ENCODE measurements at regions not wholly inside any gene's neighbourhood (a gene's known extent, or its start where the extent isn't known, plus 50 kb on each side); places are given as distances from the start of the nearest gene placed in this dataset.

DNA sequence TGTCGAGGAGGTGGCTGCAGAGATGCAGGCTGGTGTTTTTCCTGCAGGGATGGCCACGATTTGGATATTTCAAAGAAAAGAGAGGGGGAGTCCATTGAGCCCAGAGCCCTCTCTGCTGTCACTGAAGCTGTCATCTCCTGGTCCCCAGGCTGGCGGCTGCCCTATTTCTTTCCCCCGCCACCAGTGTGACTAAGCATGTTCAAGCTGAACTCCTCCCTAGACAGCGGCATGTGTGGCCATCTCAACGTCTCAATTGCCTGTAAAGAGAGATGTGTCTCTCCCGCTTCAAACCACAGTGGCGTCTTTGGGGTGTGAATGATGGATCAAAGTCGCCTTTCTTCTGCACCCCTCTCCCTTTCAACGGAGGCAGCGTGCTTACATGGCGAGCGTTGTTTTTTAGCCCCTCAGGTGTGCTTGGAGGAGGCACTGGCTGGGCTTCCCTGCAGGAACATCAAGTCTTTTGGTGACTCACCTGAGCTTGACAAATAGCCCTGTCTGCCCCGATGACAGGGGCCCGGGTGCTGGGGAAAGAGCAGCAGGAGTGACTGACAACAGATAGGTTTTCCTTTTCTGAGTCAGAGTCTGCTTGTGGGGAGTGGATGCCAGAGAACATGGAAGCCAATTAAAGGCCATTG, 346.4 kb upstream of the AJAP1 start:
- H3K36me3 Mint-ChIP-seq (ENCODE audit: low read depth), result no peaks in the 10 kb centered on the region
- H3K9me3 Mint-ChIP-seq, result peaks cover 4% of the 10 kb centered on the region
- H3K4me1 Mint-ChIP-seq (ENCODE audit: low read depth), result no peaks in the 10 kb centered on the region
- H3K27ac Mint-ChIP-seq, result no peak overlapping the region
- H3K27me3 Mint-ChIP-seq, result peaks cover 3% of the 10 kb centered on the region
- no peak overlapping the region for H3K4me3 Mint-ChIP-seq

DNA sequence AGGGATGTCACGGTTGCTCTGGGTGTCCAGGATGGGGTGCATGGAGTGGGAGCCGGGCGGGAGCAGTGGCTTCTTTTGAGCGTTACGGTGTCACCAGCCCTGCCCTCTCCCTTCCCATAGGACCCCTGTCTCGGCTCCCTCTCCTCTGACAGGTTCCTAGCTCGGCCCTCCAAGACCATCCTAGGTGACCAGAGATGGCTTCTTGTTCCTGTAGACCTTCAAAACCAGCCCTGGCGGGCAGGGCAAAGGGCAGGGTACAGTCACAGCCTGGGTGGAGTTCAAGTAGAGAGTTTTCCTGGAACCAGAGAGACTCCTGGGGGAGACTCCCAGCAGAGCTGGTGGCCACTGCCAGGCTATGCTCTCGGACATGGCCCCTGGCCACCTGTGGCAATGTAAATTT, 345.6 kb upstream of the AJAP1 start:
- no peaks in the 10 kb centered on the region for H3K4me1 Mint-ChIP-seq (ENCODE audit: low read depth)
- no peaks in the 10 kb centered on the region for H3K36me3 Mint-ChIP-seq (ENCODE audit: low read depth)
- no peaks in the 10 kb centered on the region for H3K9me3 Mint-ChIP-seq
- no peak overlapping the region for H3K4me3 Mint-ChIP-seq
- peaks cover 3% of the 10 kb centered on the region for H3K27me3 Mint-ChIP-seq
- H3K27ac Mint-ChIP-seq, result no peak overlapping the region

DNA sequence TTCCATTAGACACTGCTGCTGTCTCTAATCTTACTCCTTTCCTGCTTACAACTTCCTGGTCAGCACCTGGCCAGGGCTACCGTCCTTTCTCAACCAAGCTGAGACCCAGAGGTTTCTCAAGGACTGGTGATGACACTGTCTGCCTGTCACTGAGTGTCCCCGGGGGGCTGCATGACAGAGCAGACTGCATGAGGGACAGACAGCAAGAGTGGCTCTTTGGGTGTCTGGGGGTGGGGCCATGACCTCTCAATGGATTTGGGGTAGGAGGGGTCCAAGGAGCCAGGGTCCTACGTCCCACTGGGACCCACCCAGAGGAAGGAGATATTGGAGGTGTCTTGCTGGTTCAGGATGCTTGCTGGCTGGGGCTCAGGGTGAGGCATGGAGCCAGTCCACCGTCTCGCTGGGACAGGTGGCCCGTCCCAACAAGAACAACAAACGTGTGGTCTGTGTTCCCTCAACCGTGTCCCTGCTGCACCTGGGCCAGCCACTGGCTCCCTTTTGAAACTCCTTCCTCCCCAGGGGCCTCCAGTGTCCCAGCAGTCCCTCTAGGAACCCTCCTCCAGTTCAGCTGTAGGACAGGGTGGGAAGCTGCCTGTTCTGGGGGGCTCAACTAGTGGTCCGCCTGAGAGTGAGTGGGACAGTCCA, 344.6 kb upstream of the AJAP1 start:
- Mint-ChIP-seq H3K9me3 (peaks cover 4% of the 10 kb centered on the region), H3K27ac (no peak overlapping the region), H3K4me3 (no peak overlapping the region), H3K27me3 (peaks cover 3% of the 10 kb centered on the region), H3K4me1 (ENCODE audit: low read depth) (no peaks in the 10 kb centered on the region), H3K36me3 (ENCODE audit: low read depth) (no peaks in the 10 kb centered on the region)

DNA sequence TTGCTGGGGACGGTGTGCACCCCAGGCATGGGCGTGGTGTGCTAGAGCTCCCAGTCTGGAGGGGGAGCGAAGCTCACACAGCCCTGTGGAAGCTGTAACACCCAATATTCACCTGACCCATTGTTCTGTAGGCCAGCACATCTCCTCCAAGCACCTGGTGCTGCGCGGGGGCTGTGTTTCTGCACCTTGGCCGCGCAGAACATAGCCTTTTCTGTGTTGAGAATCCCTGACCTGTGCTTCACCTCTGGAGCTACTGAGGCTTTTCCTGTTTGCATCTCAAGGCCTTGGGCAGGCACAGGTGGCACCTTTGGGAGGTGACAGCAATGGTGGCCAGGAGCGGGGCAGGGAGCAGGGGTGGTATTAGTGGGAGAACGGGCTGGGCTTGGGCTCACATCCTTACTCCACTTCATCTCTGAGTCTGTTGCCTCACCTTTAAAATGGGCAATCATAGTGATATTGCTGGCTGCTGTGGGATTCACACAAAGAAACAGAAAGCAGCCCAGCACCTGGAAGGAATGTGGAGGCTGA, 343.9 kb upstream of the AJAP1 start:
- Mint-ChIP-seq H3K9me3 (peaks cover 10% of the 10 kb centered on the region), H3K4me3 (no peak overlapping the region), H3K27me3 (peaks cover 3% of the 10 kb centered on the region), H3K36me3 (ENCODE audit: low read depth) (no peaks in the 10 kb centered on the region), H3K4me1 (ENCODE audit: low read depth) (no peaks in the 10 kb centered on the region), H3K27ac (no peak overlapping the region)

DNA sequence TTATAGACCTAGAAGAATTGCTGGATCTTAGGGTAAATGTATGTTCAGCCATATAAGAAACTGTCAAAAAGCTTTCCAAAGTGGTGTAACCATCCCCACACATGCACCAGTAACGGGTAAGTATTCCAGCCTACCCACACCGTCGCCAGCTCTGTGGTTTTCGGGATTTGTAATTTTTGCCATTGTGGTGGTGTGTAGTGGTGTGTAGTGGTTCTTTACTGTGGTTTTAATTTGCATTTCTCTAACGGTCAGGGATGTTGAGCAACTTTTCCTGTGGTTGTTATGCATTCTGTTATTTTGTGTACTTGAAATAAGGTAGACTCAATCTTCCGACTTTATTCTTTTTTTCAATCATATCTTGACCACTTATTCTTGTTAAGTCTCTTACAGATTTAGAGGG, 342.4 kb upstream of the AJAP1 start:
- Mint-ChIP-seq H3K27ac (no peak overlapping the region), H3K4me1 (ENCODE audit: low read depth) (no peaks in the 10 kb centered on the region), H3K36me3 (ENCODE audit: low read depth) (no peaks in the 10 kb centered on the region), H3K4me3 (no peak overlapping the region), H3K9me3 (peaks cover 15% of the 10 kb centered on the region), H3K27me3 (peaks cover 3% of the 10 kb centered on the region)

GRCh38 chr1:4315202-4315601, 339.2 kb upstream of the AJAP1 start:
- no peak overlapping the region for H3K27ac Mint-ChIP-seq
- H3K36me3 Mint-ChIP-seq (ENCODE audit: low read depth), result no peaks in the 10 kb centered on the region
- no peaks in the 10 kb centered on the region for H3K4me1 Mint-ChIP-seq (ENCODE audit: low read depth)
- peaks cover 3% of the 10 kb centered on the region for H3K27me3 Mint-ChIP-seq
- peaks cover 15% of the 10 kb centered on the region for H3K9me3 Mint-ChIP-seq
- H3K4me3 Mint-ChIP-seq, result no peak overlapping the region

- no peaks in the 10 kb centered on the region for H3K36me3 Mint-ChIP-seq (ENCODE audit: low read depth)
- H3K4me1 Mint-ChIP-seq (ENCODE audit: low read depth), result no peaks in the 10 kb centered on the region
- H3K27me3 Mint-ChIP-seq, result peaks cover 3% of the 10 kb centered on the region
- no peak overlapping the region for H3K4me3 Mint-ChIP-seq
- no peak overlapping the region for H3K27ac Mint-ChIP-seq
- peaks cover 20% of the 10 kb centered on the region for H3K9me3 Mint-ChIP-seq
Measured at GRCh38 chr1:4317207-4317606, 337.2 kb upstream of the AJAP1 start.

DNA sequence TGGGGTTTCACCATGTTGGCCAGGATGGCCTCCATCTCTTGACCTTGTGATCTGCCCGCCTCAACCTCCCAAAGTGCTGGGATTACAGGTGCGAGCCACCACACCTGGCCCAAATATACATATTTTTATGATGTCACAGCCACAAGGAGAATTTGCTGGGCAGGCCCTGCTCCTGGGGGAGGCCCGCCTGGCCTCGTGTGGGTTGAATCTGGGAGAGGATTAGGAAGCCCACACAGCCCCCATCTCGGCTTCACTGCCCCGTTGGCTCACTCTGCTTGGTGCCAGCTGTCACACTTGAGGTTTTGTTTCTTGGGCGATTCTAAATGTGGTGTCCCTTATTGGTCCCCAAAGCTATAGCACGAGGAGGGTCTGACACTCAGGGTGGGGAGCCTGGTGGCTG, 335.7 kb upstream of the AJAP1 start:
- no peak overlapping the region for H3K27ac Mint-ChIP-seq
- H3K36me3 Mint-ChIP-seq (ENCODE audit: low read depth), result no peaks in the 10 kb centered on the region
- peaks cover 3% of the 10 kb centered on the region for H3K27me3 Mint-ChIP-seq
- no peaks in the 10 kb centered on the region for H3K4me1 Mint-ChIP-seq (ENCODE audit: low read depth)
- peaks cover 20% of the 10 kb centered on the region for H3K9me3 Mint-ChIP-seq
- H3K4me3 Mint-ChIP-seq, result no peak overlapping the region

- Mint-ChIP-seq H3K4me1 (ENCODE audit: low read depth) (no peaks in the 10 kb centered on the region), H3K4me3 (no peak overlapping the region), H3K36me3 (ENCODE audit: low read depth) (no peaks in the 10 kb centered on the region), H3K9me3 (peaks cover 19% of the 10 kb centered on the region), H3K27ac (no peak overlapping the region), H3K27me3 (peaks cover 3% of the 10 kb centered on the region)
Measured at GRCh38 chr1:4319496-4319895, 334.9 kb upstream of the AJAP1 start.

GRCh38 chr1:4322881-4323280, 331.5 kb upstream of the AJAP1 start:
- no peaks in the 10 kb centered on the region for H3K4me1 Mint-ChIP-seq (ENCODE audit: low read depth)
- H3K27ac Mint-ChIP-seq, result no peak overlapping the region
- no peak overlapping the region for H3K4me3 Mint-ChIP-seq
- no peaks in the 10 kb centered on the region for H3K36me3 Mint-ChIP-seq (ENCODE audit: low read depth)
- no peaks in the 10 kb centered on the region for H3K27me3 Mint-ChIP-seq
- H3K9me3 Mint-ChIP-seq, result peaks cover 6% of the 10 kb centered on the region

DNA sequence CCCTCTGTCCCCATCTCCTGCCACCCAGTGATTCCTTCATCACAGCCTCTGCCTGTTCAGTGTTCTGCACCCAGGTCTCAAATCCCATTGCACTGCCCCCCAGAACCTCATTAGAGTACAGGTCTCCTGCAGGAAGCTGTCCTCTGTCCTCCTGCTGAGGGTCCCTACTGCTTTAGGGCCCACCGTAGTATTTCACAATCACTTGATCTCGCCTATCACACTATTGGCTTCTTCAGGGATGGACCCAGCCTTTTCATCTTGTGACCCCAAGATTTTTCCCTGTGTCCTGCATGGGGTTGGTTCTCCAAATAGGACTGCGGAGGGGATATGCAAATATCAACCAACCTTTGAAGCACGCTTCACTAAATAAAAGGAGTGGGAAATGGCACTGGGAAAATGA, 331.1 kb upstream of the AJAP1 start:
- Mint-ChIP-seq H3K4me3 (no peak overlapping the region), H3K27me3 (no peaks in the 10 kb centered on the region), H3K9me3 (peaks cover 6% of the 10 kb centered on the region), H3K36me3 (ENCODE audit: low read depth) (no peaks in the 10 kb centered on the region), H3K27ac (no peak overlapping the region), H3K4me1 (ENCODE audit: low read depth) (no peaks in the 10 kb centered on the region)

- no peaks in the 10 kb centered on the region for H3K4me1 Mint-ChIP-seq (ENCODE audit: low read depth)
- no peaks in the 10 kb centered on the region for H3K36me3 Mint-ChIP-seq (ENCODE audit: low read depth)
- peaks cover 6% of the 10 kb centered on the region for H3K9me3 Mint-ChIP-seq
- H3K4me3 Mint-ChIP-seq, result no peak overlapping the region
- no peak overlapping the region for H3K27ac Mint-ChIP-seq
- H3K27me3 Mint-ChIP-seq, result no peaks in the 10 kb centered on the region
Measured at GRCh38 chr1:4324525-4324924, 329.9 kb upstream of the AJAP1 start.

GRCh38 chr1:4327142-4327541, 327.3 kb upstream of the AJAP1 start:
- H3K27me3 Mint-ChIP-seq, result peaks cover 9% of the 10 kb centered on the region

GRCh38 chr1:4328402-4329071, 325.9 kb upstream of the AJAP1 start:
- Mint-ChIP-seq H3K9me3 (no peaks in the 10 kb centered on the region), H3K4me1 (ENCODE audit: low read depth) (no peaks in the 10 kb centered on the region), H3K36me3 (ENCODE audit: low read depth) (no peaks in the 10 kb centered on the region), H3K4me3 (no peak overlapping the region), H3K27me3 (peaks cover 9% of the 10 kb centered on the region), H3K27ac (no peak overlapping the region)

More at GRCh38 chr1:4327142-4327541, 327.3 kb upstream of the AJAP1 start:
- Mint-ChIP-seq H3K27ac (no peak overlapping the region), H3K36me3 (ENCODE audit: low read depth) (no peaks in the 10 kb centered on the region), H3K4me3 (no peak overlapping the region), H3K4me1 (ENCODE audit: low read depth) (no peaks in the 10 kb centered on the region), H3K9me3 (no peaks in the 10 kb centered on the region)
